ENCODE measurements at regions not wholly inside any gene's neighbourhood (a gene's known extent, or its start where the extent isn't known, plus 50 kb on each side); places are given as distances from the start of the nearest gene placed in this dataset.
"Not testable (repeated sequence)": the region's sequence is repeated elsewhere in the genome, so short reads cannot be mapped to it uniquely, and the experiment has no call there.

DNA sequence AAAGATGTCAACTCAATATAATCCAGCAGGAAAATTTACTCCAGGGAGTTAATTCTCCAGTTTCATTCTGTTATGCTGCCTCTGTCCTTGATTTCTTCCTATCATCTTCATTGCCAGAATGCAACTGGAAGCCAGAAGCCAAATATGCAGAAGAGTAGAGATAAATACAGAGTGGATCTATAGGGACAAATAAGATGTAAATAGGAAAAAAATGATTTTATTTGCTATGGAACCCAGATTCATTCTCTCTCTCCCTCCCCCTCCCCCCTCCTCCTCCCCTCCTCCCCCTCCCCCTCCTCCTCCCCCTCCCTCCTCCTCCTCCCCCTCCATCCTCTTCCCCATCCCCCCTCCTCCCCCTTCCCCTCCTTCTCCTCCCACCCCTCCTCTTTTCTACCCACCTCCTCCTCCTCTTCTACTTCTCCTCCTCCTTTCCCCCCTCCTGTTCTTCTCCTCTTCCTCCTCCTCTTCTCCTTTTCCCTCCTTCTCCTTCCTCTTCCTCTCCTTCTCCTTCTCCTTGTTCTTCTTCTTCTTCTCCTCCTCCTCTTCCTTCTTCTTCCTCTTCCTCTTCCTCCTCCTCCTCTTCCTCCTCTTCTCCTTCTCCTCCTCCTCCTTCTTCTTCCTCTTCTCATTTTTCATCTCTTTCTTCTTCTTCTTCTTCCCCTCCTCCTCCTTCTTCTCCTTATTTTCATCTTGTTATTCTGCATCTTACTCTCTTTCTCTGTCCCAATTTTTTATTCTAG is 306.4 kb downstream of the NUF2 start:
- no peak for DNase-seq (ENCODE audit: insufficient read length)
- TF ChIP-seq TAF1 (IDR thresholded peaks at IDR 0.05; ENCODE audit: borderline replicate concordance, low read depth, low read length), result no peak
- no peak for TF ChIP-seq POLR2A (IDR thresholded peaks at IDR 0.05; ENCODE audit: low read depth, low read length)
- no peak for TF ChIP-seq POLR2AphosphoS5 (IDR thresholded peaks at IDR 0.05; ENCODE audit: low read depth, low read length)
- FAIRE-seq, result no peak

DNA sequence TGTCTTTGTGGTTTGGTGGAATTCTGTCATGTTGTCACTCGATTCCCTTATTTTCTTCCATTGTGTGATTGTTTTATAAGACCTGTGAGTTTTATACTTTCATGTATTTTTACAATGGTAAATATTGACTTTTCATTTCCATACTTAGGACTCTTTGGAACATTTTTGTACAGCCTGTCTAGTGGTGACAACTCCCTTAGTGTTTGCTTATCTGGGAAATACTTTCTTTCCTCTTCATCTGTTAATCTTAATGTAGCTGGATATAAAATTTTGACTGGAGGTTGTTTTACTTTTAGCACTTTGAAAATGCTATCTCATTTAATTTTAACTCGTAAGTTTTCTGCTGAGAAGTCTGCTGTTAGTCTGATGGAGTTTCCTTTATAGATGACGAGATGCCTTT is 310.5 kb downstream of the NUF2 start:
- DNase-seq (ENCODE audit: insufficient read length) (no peak), FAIRE-seq (no peak)
- TF ChIP-seq TAF1 (IDR thresholded peaks at IDR 0.05; ENCODE audit: borderline replicate concordance, low read depth, low read length), result no peak
- TF ChIP-seq POLR2AphosphoS5 (IDR thresholded peaks at IDR 0.05; ENCODE audit: low read depth, low read length), result no peak
- no peak for TF ChIP-seq POLR2A (IDR thresholded peaks at IDR 0.05; ENCODE audit: low read depth, low read length)

DNA sequence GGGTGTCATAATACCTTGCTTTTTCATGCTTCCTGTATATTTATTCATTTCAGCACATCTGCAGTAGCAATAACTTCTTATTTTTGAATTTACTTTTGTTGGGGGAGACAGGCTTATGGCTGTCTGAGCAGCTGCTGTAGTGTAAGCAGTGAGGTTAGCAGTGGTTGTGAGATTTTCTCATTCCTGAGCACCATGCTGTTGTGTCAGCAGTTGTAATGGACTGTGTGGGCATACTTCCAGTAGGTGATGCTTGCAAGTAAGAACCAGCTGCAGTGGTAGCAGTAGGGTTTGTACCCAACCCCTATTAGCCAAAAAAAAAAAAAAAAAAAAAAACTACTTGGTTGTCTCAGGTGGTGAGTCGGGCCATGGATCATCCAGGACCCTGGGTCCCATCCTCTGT is 311.6 kb downstream of the NUF2 start:
- no peak for DNase-seq (ENCODE audit: insufficient read length)
- TF ChIP-seq TAF1 (IDR thresholded peaks at IDR 0.05; ENCODE audit: borderline replicate concordance, low read depth, low read length) (no peak), POLR2AphosphoS5 (IDR thresholded peaks at IDR 0.05; ENCODE audit: low read depth, low read length) (no peak), POLR2A (IDR thresholded peaks at IDR 0.05; ENCODE audit: low read depth, low read length) (no peak)
- FAIRE-seq, result no peak

DNA sequence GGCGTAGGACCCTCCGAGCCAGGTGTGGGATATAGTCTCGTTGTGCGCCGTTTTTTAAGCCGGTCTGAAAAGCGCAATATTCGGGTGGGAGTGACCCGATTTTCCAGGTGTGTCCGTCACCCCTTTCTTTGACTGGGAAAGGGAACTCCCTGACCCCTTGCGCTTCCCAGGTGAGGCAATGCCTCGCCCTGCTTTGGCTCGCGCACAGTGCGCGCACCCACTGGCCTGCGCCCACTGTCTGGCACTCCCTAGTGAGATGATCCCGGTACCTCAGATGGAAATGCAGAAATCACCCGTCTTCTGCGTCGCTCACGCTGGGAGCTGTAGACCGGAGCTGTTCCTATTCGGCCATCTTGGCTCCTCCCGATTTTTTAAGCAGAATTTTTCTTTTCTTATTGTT is 323.9 kb downstream of the NUF2 start:
- DNase-seq (ENCODE audit: insufficient read length); FAIRE-seq: not testable (repeated sequence)

DNA sequence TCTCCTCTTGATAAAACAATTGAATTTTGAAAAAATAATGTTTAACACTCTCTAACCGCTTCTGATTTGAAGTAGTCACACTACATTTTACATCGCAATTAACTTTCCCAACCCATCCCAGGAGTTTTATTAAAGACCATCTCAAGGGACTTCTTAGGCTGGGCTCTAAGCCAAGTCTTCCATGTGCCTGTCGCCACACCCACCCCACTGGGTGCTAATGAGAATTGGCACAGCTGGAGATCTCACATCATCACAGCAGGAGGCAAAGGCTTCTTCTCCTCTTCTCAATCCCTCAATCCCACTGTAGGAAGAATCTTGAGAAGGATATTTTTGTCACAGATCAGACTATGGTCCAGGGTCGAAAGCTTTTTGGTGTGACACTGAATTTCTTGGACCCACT is 328.9 kb downstream of the NUF2 start:
- DNase-seq (ENCODE audit: insufficient read length) (no peak), FAIRE-seq (no peak)
- TF ChIP-seq TAF1 (IDR thresholded peaks at IDR 0.05; ENCODE audit: borderline replicate concordance, low read depth, low read length), result no peak
- no peak for TF ChIP-seq POLR2A (IDR thresholded peaks at IDR 0.05; ENCODE audit: low read depth, low read length)
- no peak for TF ChIP-seq POLR2AphosphoS5 (IDR thresholded peaks at IDR 0.05; ENCODE audit: low read depth, low read length)

DNA sequence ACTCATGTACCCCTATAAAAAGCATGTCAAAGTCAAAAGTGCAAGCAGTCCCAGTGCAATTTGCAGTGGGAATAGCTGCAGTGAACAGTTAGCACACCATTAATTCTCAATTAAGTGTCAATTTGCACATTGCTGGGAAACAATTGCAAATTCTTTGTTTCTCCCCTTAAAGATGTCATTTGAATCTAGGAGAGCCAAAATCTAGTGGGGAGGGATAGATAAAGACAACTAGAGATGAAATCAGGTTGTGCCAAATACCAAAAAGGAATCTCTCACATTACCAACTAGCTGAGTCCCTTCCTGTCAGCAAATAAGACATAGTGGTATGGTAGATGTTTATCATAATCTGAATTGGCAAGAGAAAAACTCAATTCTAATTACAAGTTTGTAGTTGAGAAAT is 330.7 kb downstream of the NUF2 start:
- DNase-seq (ENCODE audit: insufficient read length), result no peak
- FAIRE-seq, result no peak
- TF ChIP-seq POLR2AphosphoS5 (IDR thresholded peaks at IDR 0.05; ENCODE audit: low read depth, low read length) (no peak), TAF1 (IDR thresholded peaks at IDR 0.05; ENCODE audit: borderline replicate concordance, low read depth, low read length) (no peak)

DNA sequence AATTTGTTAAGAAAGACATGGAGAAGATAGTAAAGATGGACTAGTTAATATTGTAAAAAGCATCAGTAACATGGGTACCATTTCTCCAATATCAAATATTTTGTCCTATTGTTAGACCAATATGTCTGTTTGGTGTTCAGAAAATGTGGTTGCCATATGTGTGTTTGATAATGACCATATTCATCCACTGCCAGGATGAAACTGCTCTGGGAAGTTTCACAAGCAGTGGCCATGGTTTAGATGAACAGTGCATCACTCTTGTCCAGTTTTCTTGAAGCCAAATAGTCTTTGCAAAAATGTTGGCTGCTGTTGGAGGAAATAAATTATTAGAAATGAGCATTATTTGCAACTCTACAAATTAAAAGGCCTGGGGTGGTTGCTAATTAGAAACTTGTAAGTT is 333.8 kb downstream of the NUF2 start:
- DNase-seq (ENCODE audit: insufficient read length) (no peak), FAIRE-seq (no peak)
- TF ChIP-seq POLR2A (IDR thresholded peaks at IDR 0.05; ENCODE audit: low read depth, low read length) (no peak), TAF1 (IDR thresholded peaks at IDR 0.05; ENCODE audit: borderline replicate concordance, low read depth, low read length) (no peak), POLR2AphosphoS5 (IDR thresholded peaks at IDR 0.05; ENCODE audit: low read depth, low read length) (no peak)

DNA sequence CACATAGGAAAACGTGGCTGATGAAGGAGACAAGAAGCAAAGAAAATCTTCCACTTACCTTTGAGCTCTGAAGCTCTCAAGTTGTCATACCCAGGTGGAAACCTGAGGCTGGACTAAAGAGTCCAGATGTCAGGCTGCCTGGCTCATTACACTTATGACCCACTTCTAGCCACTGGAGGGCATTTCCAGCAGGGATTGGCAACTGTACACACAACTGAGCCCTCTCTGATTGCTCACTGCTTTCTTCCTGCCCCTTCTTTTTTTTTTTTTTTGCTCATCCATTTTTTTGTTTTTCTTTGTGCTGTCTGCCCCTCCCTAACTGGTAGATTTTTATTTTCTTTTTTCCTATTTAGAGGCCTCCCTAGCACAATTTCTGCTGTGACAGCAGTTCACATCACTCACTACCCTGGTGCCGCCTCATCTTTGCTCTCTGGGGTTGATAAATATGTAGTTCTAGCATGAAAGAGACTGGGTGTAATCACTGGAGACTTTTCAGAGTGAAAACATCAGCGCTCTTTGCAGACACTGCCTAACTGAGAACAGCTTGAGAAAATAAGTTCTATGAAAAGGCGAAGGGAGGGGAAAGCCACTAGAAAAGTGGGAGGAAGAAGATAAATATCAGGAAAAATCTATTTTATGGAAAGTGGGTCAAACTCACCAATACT is 334.5 kb downstream of the NUF2 start:
- DNase-seq (ENCODE audit: insufficient read length) (no peak), FAIRE-seq (no peak)
- no peak for TF ChIP-seq POLR2A (IDR thresholded peaks at IDR 0.05; ENCODE audit: low read depth, low read length)

DNA sequence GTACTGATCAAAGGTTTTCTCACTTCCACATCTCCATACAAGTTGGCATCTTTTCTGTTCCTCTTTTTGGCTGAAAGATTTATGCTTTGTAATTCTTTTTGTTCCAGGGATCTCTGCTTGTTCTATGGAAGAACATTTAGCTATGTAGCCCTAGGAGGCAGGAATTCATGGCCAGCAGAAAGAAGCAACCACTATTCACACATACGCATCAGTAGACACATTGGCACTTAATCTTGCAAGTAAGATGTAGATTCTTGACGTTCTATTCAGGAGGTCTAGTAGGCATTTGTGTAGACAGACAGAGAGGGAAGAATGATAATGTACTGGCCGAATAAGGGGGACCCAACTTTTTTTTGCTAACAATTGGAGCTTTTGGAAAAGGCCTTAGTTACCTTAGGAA is 336.0 kb downstream of the NUF2 start:
- no peak for TF ChIP-seq POLR2A (IDR thresholded peaks at IDR 0.05; ENCODE audit: low read depth, low read length)
- TF ChIP-seq POLR2AphosphoS5 (IDR thresholded peaks at IDR 0.05; ENCODE audit: low read depth, low read length), result no peak
- no peak for TF ChIP-seq TAF1 (IDR thresholded peaks at IDR 0.05; ENCODE audit: borderline replicate concordance, low read depth, low read length)
- FAIRE-seq (no peak), DNase-seq (ENCODE audit: insufficient read length) (no peak)

DNA sequence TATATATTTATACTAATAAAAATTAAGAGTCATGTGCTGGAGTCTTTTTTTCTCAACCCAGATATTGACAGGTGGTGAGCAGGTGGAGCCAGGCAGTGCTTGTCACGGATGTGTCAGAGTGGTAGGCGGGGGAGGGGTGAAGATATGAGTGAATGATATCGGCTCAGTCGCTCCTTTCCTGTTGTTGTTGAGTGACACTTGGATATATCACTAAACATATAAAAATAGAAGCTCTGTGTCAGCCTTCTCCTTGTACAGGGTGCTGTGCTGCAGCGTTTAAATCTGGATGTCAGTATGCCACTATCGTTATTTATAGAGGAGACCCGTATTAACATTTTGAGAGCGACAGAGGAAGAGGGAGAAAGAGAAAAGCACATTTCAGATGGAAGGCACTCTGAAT is 339.6 kb downstream of the NUF2 start:
- FAIRE-seq (no peak), DNase-seq (ENCODE audit: insufficient read length) (no peak)
- TF ChIP-seq TAF1 (IDR thresholded peaks at IDR 0.05; ENCODE audit: borderline replicate concordance, low read depth, low read length) (no peak), POLR2AphosphoS5 (IDR thresholded peaks at IDR 0.05; ENCODE audit: low read depth, low read length) (no peak), POLR2A (IDR thresholded peaks at IDR 0.05; ENCODE audit: low read depth, low read length) (no peak)

DNA sequence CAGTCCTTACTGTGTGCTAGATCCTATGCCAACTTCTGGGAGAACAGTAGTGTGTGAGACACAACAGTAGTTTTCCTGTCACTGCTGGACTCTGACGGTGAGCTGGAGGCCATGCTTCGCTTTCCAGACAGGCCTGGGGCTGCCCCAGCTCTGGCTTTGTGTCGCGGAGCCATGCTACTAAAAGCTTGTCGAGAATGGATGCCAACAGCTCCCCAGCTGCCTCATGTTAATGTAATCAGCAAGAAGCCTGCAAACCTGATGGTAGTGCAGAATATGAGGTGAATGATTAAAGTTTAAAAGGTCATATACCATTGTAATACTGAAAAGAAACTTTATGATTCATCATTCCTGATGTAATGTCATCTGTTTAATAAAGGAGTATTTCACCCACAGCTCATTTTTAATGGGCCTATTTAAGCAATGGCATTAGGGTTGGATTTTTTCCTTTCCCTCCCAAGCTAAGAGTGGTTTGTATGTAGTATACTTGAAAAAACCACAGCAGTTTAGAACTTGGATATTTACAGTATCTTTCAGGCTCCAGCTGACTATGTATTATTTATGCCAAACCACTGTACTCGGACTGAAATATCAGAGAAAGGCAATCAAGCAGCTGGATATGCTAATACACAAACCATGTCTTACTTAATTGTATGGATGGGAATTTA is 343.0 kb downstream of the NUF2 start:
- TF ChIP-seq POLR2A (IDR thresholded peaks at IDR 0.05; ENCODE audit: low read depth, low read length) (no peak), POLR2AphosphoS5 (IDR thresholded peaks at IDR 0.05; ENCODE audit: low read depth, low read length) (no peak), TAF1 (IDR thresholded peaks at IDR 0.05; ENCODE audit: borderline replicate concordance, low read depth, low read length) (no peak)
- FAIRE-seq (no peak), DNase-seq (ENCODE audit: insufficient read length) (no peak)

DNA sequence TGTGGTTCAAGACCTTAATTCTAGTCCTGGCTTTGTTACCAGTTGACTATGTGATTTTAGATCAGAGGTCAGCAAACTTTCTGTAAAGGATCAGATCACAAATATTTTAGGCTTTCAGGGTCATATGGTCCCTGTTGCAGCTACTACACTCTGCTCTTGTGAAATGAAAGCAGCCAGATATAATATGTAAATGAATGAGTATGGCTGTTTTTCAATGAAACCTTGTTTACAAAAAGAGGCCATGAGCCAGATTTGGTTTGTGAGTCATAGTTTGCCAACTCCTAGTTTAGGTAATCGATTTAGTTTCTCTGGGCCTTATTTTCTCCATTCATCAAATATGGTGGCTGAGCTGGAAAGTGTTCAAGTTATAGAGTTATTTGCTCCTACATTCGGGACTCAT is 346.7 kb downstream of the NUF2 start:
- no peak for DNase-seq (ENCODE audit: insufficient read length)
- TF ChIP-seq TAF1 (IDR thresholded peaks at IDR 0.05; ENCODE audit: borderline replicate concordance, low read depth, low read length), result no peak
- no peak for TF ChIP-seq POLR2A (IDR thresholded peaks at IDR 0.05; ENCODE audit: low read depth, low read length)
- no peak for TF ChIP-seq POLR2AphosphoS5 (IDR thresholded peaks at IDR 0.05; ENCODE audit: low read depth, low read length)
- FAIRE-seq, result no peak

Data from GM12892 (cell line).